Spleen (tissue), 11 donors: ENCODE measurements at regions not wholly inside any gene's neighbourhood (a gene's known extent, or its start where the extent isn't known, plus 50 kb on each side); places are given as distances from the start of the nearest gene placed in this dataset.

Experiments used
- DNase-seq: peaks from one replicate; pipeline ENCODE4 v3.0.0-alpha.2; 2020
- H3K27ac ChIP-seq, 8 donors: fragments of 200-600 bp; sonication (generic) in 7 of 8; 1 replicate in 4 of 8; 2 replicates in 4 of 8; pipeline versions ENCODE4 v1.5.0 to v1.8.0; 2016 to 2021; ENCODE audit warnings: inconsistent platforms in 4 of 8, mild to moderate bottlenecking in 4 of 8, moderate library complexity in 1 of 8
- H3K27me3 ChIP-seq, 7 donors: fragments of 200-600 bp; sonication (generic) in 6 of 7; replicated peaks in 1 of 7; 1 replicate in 4 of 7; 2 replicates in 3 of 7; pipeline versions ENCODE4 v1.5.0 to v1.8.0; 2016 to 2021; ENCODE audit warnings: inconsistent platforms in 3 of 7, mild to moderate bottlenecking in 1 of 7
- H3K36me3 ChIP-seq, 6 donors: fragments of 200-600 bp; sonication (generic) in 5 of 6; 1 replicate in 4 of 6; 2 replicates in 2 of 6; pipeline versions ENCODE4 v1.5.0 to v1.8.0; 2016 to 2021; ENCODE audit warnings: inconsistent platforms in 2 of 6
- H3K4me1 ChIP-seq, 6 donors: fragments of 200-600 bp; sonication (generic) in 5 of 6; 1 replicate in 3 of 6; 2 replicates in 3 of 6; pipeline versions ENCODE4 v1.5.0 to v1.8.0; 2016 to 2021; ENCODE audit warnings: inconsistent platforms in 3 of 6
- H3K4me3 ChIP-seq, 8 donors: fragments of 200-600 bp; sonication (generic) in 7 of 8; 1 replicate in 4 of 8; 2 replicates in 4 of 8; pipeline versions ENCODE4 v1.5.0 to v1.8.0; 2016 to 2021; ENCODE audit warnings: inconsistent platforms in 4 of 8, mild to moderate bottlenecking in 4 of 8, moderate library complexity in 2 of 8
- H3K9me3 ChIP-seq, 8 donors: fragments of 200-600 bp; sonication (generic) in 7 of 8; 1 replicate in 4 of 8; 2 replicates in 4 of 8; pipeline versions ENCODE4 v1.5.0 to v1.8.0; 2016 to 2021; ENCODE audit warnings: inconsistent platforms in 4 of 8
- CTCF ChIP-seq, 11 experiments: fragments of 200-600 bp in 7 of 11; fragments of 450-650 bp in 4 of 11; sonication (generic) in 4 of 11; IDR thresholded peaks in 8 of 11; conservative IDR thresholded peaks in 3 of 11; 1 replicate in 7 of 11; 2 replicates in 4 of 11; pipeline versions ENCODE4 v1.4.0 to v1.8.0; 2016 to 2021; ENCODE audit warnings: antibody characterized with exemption in 11 of 11, inconsistent platforms in 4 of 11, mild to moderate bottlenecking in 1 of 11
- POLR2A ChIP-seq, 3 donors: fragments of 450-650 bp; IDR thresholded peaks; one replicate each; pipeline ENCODE4 v1.5.1; 2017; ENCODE audit warnings: antibody characterized with exemption in 3 of 3, mild to moderate bottlenecking in 1 of 3
- POLR2AphosphoS5 ChIP-seq, 3 donors: sonication (generic); formaldehyde crosslinking; IDR thresholded peaks; one replicate each; pipeline ENCODE4 v1.5.1; 2017; ENCODE audit warnings: antibody characterized with exemption in 3 of 3
- WGBS, 5 donors: extraction: QIAGEN DNeasy Blood & Tissue Kit in 3 of 5; methylation state at CpG; one replicate each; pipeline versions ENCODE4 v1.1.5 to v1.1.7; 2013 to 2018; 5-methylcytosine and 5-hydroxymethylcytosine counted together
- intact Hi-C: fragments of 100-400 bp; cut with DNase I; formaldehyde crosslinking; loops from one replicate; pipeline ENCODE4 v1.15.0; 2023; ENCODE audit warnings: low total_unique reads
- donor health status: healthy with polysubstance abuse.
- donor health status: DM: no; HTN: no; CAD: no; lungs with moderate emphysema.
- donor health status: DM: no; HTN: no; CAD: no.
- donor health status: Bipolar disorder and iron deficiency.
- donor health status: healthy.
- donor health status: DM: no; HTN: no; CAD: no.
- donor health status: DM: yes; HTN: yes; CAD: no.

GRCh38 chr13:108156749-108157148 lies 58.6 kb downstream of the LIG4 start:
- peaks cover 0 to 14% (median 0%) of the 10 kb centered on the region in 8 donors for H3K9me3 ChIP-seq
- no peak for DNase-seq
- no peaks in the 10 kb centered on the region for H3K27me3 ChIP-seq
- no peak overlapping the region for H3K4me3 ChIP-seq
- TF ChIP-seq POLR2AphosphoS5 (IDR thresholded peaks at IDR 0.05) = no peak
- TF ChIP-seq POLR2A (IDR thresholded peaks at IDR 0.05) = no peak
- TF ChIP-seq CTCF (IDR thresholded peaks at IDR 0.05 in 8 of 11, conservative IDR thresholded peaks at IDR 0.05 in 3 of 11) = no peak
- intact Hi-C loops = loop anchor here (5.0 kb wide), 1 partner anchor 949 kb away; no protein-coding TSS in a partner anchor
- H3K4me1 ChIP-seq = no peaks in the 10 kb centered on the region
- no peaks in the 10 kb centered on the region for H3K36me3 ChIP-seq
- WGBS, 5 donors = 84 to 95% (median 93%) methylated on average over 5 of the region's 5 CpGs
- H3K27ac ChIP-seq = no peak overlapping the region

DNA sequence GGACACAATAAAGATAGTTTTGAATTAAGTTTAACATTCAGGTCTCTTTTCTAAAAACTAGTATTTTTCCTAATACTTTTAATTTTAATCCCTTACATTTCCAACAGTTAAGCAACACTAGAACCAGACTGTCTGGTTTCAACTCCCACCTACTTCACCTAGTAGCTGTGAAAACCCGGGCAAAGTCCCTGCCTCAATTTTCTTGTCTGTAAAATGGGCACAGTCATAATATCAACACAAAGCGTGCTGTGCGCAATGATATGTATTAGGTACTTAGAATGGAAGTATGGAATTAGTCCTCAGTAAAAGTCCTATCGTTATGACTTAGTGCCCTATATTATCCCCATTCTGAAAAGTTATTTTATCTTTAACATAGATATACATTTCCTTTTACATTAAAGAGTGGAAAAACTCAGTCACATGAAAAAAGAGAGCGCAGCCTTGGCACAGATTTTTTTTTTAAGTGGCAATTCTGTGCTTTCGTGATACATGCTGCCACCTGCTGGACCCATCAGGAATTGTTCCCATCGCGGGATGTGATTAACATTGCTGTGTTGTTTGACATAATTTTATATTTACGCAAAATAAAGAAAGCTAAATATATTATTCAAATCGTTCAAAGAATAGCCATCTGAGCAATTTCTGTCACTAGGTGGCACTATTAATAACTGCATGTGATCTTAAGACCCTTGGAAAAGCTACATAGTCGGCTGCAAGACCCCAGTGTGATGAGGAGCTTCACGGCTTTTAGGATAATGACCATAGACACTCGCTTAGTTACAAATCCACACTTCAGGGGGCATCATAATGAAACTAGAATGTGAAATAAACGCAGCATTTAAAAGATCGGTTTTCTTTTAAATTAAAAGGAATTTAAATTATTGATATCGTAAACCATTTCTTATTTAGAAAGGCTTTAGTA lies 59.9 kb downstream of the LIG4 start:
- 41 to 47% (median 43%) methylated on average over 16 of the region's 16 CpGs for WGBS, 5 donors
- peaks cover 0 to 14% (median 0%) of the 10 kb centered on the region in 8 donors for H3K9me3 ChIP-seq
- DNase-seq = no peak
- peaks cover 0 to 7% (median 0%) of the 10 kb centered on the region in 7 donors for H3K27me3 ChIP-seq
- no peak overlapping the region for H3K27ac ChIP-seq
- TF ChIP-seq POLR2A (IDR thresholded peaks at IDR 0.05) = no peak
- peak; percentile 33 to 80 (median 66) for TF ChIP-seq CTCF (IDR thresholded peaks at IDR 0.05 in 8 of 11, conservative IDR thresholded peaks at IDR 0.05 in 3 of 11)
- intact Hi-C loops = loop anchor here (5.0 kb wide), 1 partner anchor 948 kb away; no protein-coding TSS in a partner anchor
- no peak overlapping the region for H3K4me3 ChIP-seq
- no peaks in the 10 kb centered on the region for H3K4me1 ChIP-seq
- no peaks in the 10 kb centered on the region for H3K36me3 ChIP-seq

DNA sequence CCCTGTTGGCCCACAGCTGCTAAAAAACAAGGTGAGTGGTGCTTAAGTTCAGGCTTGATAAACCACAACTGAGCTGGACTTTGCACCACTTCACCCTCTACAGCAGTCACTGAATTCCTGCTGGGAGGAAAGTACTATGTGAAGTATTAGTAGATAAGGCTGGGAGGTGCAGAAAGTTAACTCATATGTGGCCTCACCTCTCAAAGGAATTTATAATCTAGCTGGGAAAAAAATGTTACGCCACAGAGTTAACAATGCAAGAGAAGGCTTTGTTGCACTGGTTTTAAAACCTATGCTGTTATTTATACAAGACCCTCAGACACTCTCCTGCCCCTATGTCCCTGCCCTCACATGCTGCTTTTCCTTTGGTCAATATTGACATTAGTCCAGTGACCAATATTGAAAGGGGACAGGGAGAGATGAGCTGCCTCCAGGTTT lies 60.9 kb downstream of the LIG4 start:
- Histone ChIP-seq H3K4me1 (no peaks in the 10 kb centered on the region), H3K4me3 (no peak overlapping the region), H3K27ac (no peak overlapping the region), H3K36me3 (no peaks in the 10 kb centered on the region), H3K27me3 (peaks cover 0 to 7% (median 0%) of the 10 kb centered on the region in 7 donors), H3K9me3 (peaks cover 0 to 14% (median 0%) of the 10 kb centered on the region in 8 donors)
- TF ChIP-seq POLR2AphosphoS5 (IDR thresholded peaks at IDR 0.05) (no peak), POLR2A (IDR thresholded peaks at IDR 0.05) (no peak), CTCF (IDR thresholded peaks at IDR 0.05 in 8 of 11, conservative IDR thresholded peaks at IDR 0.05 in 3 of 11) (no peak)
- no peak for DNase-seq
- intact Hi-C loops = no loop called here
- WGBS, 5 donors = 79 to 94% (median 87%) methylated on average over 1 of the region's 1 CpG

DNA sequence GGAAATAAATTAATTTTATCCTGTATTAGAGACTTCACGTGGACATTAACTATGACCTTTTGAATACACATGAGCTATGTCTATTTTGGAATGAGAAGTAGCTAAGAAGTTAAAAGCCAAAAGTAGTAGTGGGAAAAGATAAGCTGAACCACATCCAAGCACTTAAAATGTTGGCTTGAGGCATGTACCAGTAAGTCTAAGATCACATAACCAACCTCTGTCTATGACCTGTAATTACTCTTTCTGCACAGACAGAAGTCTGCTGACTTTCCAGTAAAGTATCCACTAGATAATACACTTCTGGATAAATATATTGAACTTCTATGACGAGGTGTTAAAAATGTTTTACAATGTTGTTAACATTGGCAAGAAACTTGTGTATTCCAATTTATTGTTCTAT lies 68.7 kb downstream of the LIG4 start:
- Histone ChIP-seq H3K27me3 (peaks cover 0 to 13% (median 0%) of the 10 kb centered on the region in 7 donors), H3K4me3 (no peak overlapping the region), H3K27ac (no peak overlapping the region), H3K36me3 (no peaks in the 10 kb centered on the region), H3K9me3 (no peaks in the 10 kb centered on the region), H3K4me1 (no peaks in the 10 kb centered on the region)
- intact Hi-C loops = no loop called here
- no peak for DNase-seq
- 54 to 75% (median 61%) methylated on average over 2 of the region's 2 CpGs for WGBS, 5 donors
- TF ChIP-seq CTCF (IDR thresholded peaks at IDR 0.05 in 8 of 11, conservative IDR thresholded peaks at IDR 0.05 in 3 of 11) (no peak), POLR2AphosphoS5 (IDR thresholded peaks at IDR 0.05) (no peak), POLR2A (IDR thresholded peaks at IDR 0.05) (no peak)
